ENCODE measurements at regions not wholly inside any gene's neighbourhood (a gene's known extent, or its start where the extent isn't known, plus 50 kb on each side); places are given as distances from the start of the nearest gene placed in this dataset.

DNA sequence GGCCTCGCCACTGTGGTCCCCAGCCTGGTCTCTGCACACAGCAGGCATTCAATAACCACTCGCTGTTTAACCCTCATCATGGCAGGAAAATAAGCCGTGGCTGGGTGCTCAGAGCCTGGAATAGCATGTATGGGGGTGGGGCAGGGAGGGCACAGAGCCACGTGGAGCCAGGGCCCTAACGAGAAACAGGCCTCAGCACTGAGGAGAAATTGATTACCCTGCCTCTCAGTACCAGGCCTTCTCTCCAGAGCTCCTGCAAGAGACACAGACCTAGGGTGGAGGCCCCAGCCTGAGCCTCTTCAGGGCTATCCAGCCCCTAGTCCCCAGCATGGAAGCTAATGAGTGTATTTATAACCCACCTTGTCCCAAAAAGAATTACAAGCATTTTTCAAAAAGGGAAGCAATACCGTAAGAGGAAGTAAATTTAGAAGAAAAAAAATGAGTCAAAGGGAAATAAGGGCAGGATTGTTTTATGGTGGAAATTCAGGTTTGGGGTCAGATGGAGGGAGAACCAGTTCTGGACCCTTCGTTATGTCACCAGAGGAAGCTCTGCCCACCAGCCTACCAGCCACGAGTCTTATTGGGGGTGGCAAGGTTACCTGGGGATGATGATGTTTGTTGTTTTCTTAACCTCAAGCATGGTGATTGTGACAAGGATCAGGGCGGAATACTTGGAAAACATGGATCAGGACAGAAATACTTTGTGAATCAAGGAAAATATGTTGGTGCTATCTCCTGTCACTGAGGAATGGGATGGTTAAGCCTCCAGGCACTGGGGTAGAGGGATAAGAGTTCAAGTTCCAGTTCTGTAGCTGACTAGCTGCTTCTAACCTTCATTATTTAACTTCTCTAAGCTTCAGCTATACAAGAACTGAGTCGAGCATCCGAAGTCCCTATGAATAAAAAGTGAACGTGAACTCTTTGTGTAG is 101.9 kb upstream of the RBPJ start (continued):
- TF ChIP-seq ASH2L (IDR thresholded peaks at IDR 0.05; ENCODE audit: low read length) (no peak), SIN3A (conservative IDR thresholded peaks at IDR 0.05 in 1 of 2, IDR thresholded peaks at IDR 0.05 in 1 of 2; ENCODE audit: low read depth in 1 of 2, low read length in 2 of 2) (no peak)

All from H1 (cell line).